ENCODE measurements at regions not wholly inside any gene's neighbourhood (a gene's known extent, or its start where the extent isn't known, plus 50 kb on each side); places are given as distances from the start of the nearest gene placed in this dataset.

GRCh38 chr5:164573397-164573796 is 1068.0 kb downstream of the MAT2B start:
- Mint-ChIP-seq H3K27me3 (no peaks in the 10 kb centered on the region), H3K36me3 (no peaks in the 10 kb centered on the region), H3K4me3 (no peak overlapping the region), H3K9me3 (peaks cover 0 to 20% (median 3%) of the 10 kb centered on the region in 11 donors), H3K4me1 (no peaks in the 10 kb centered on the region), H3K27ac (no peak overlapping the region)
- Histone ChIP-seq H3K9me3 (ENCODE audit: control insufficient read depth in 2 of 3, low read length in 3 of 3) (no peaks in the 10 kb centered on the region), H3K27ac (ENCODE audit: low read depth, low read length) (no peak overlapping the region), H3K27me3 (ENCODE audit: control insufficient read depth in 2 of 2, insufficient read depth in 2 of 2, low read length in 2 of 2) (no peaks in the 10 kb centered on the region), H3K4me3 (ENCODE audit: low read length) (no peak overlapping the region), H3K4me1 (ENCODE audit: control insufficient read depth in 2 of 2, insufficient read depth in 2 of 2, low read length in 2 of 2) (no peaks in the 10 kb centered on the region), H3K36me3 (ENCODE audit: control insufficient read depth in 2 of 3, insufficient read depth in 3 of 3, low read length in 3 of 3) (no peaks in the 10 kb centered on the region)
- ATAC-seq, result no peak
- ChIA-PET CTCF (no interaction called here), POLR2A (interaction anchor here (0.6 kb wide), 1 partner anchor 982 kb away, joined by 4 read pairs; no protein-coding TSS in a partner anchor)
- intact Hi-C loops (cut with micrococcal nuclease), result no loop called here
- DNase-seq, result no peak

DNA sequence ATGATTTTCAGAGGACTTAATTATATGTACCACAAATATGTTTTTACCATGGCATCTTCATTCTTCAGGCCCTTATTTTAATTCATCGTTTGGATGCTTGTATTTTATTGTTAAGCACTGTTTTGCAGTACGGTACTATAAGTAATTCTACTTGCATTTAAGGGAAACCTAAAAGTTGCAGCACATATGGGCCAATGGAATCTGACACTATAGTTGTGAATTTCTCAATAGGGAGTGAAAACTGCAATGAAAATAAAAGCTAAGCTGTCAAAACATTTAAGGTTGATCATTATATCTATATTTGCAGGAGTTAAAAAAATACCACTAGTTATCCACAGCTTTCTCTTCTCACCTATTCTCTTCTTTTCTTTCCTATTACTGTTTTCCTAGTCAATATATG is 1071.8 kb downstream of the MAT2B start:
- no peaks in the 10 kb centered on the region for H3K9me3 ChIP-seq (ENCODE audit: control insufficient read depth in 2 of 3, low read length in 3 of 3)
- Mint-ChIP-seq H3K36me3 (no peaks in the 10 kb centered on the region), H3K4me3 (no peak overlapping the region), H3K27me3 (no peaks in the 10 kb centered on the region), H3K27ac (no peak overlapping the region), H3K9me3 (peaks cover 0 to 4% (median 0%) of the 10 kb centered on the region in 11 donors), H3K4me1 (no peaks in the 10 kb centered on the region)
- no peak for DNase-seq
- ChIA-PET CTCF (no interaction called here), POLR2A (no interaction called here)
- intact Hi-C loops (cut with micrococcal nuclease), result no loop called here
- no peak overlapping the region for H3K27ac ChIP-seq (ENCODE audit: low read depth, low read length)
- H3K4me3 ChIP-seq (ENCODE audit: low read length), result no peak overlapping the region
- no peaks in the 10 kb centered on the region for H3K36me3 ChIP-seq (ENCODE audit: control insufficient read depth in 2 of 3, insufficient read depth in 3 of 3, low read length in 3 of 3)
- H3K4me1 ChIP-seq (ENCODE audit: control insufficient read depth in 2 of 2, insufficient read depth in 2 of 2, low read length in 2 of 2), result no peaks in the 10 kb centered on the region
- no peaks in the 10 kb centered on the region for H3K27me3 ChIP-seq (ENCODE audit: control insufficient read depth in 2 of 2, insufficient read depth in 2 of 2, low read length in 2 of 2)
- no peak for ATAC-seq

- Mint-ChIP-seq H3K36me3 (no peaks in the 10 kb centered on the region), H3K27me3 (no peaks in the 10 kb centered on the region), H3K9me3 (peaks cover 0 to 4% (median 0%) of the 10 kb centered on the region in 11 donors), H3K4me3 (no peak overlapping the region), H3K4me1 (no peaks in the 10 kb centered on the region), H3K27ac (no peak overlapping the region)
- Histone ChIP-seq H3K27ac (ENCODE audit: low read depth, low read length) (no peak overlapping the region), H3K4me1 (ENCODE audit: control insufficient read depth in 2 of 2, insufficient read depth in 2 of 2, low read length in 2 of 2) (no peaks in the 10 kb centered on the region), H3K9me3 (ENCODE audit: control insufficient read depth in 2 of 3, low read length in 3 of 3) (no peaks in the 10 kb centered on the region), H3K4me3 (ENCODE audit: low read length) (no peak overlapping the region), H3K36me3 (ENCODE audit: control insufficient read depth in 2 of 3, insufficient read depth in 3 of 3, low read length in 3 of 3) (no peaks in the 10 kb centered on the region), H3K27me3 (ENCODE audit: control insufficient read depth in 2 of 2, insufficient read depth in 2 of 2, low read length in 2 of 2) (no peaks in the 10 kb centered on the region)
- DNase-seq (no peak), ATAC-seq (no peak)
- intact Hi-C loops (cut with micrococcal nuclease), result no loop called here
- POLR2A ChIA-PET, result no interaction called here
- CTCF ChIA-PET, result no interaction called here
Measured at GRCh38 chr5:164577742-164578141, 1072.3 kb downstream of the MAT2B start.

- Mint-ChIP-seq H3K27ac (no peak overlapping the region), H3K9me3 (peaks cover 0 to 4% (median 0%) of the 10 kb centered on the region in 11 donors), H3K4me3 (no peak overlapping the region), H3K4me1 (no peaks in the 10 kb centered on the region), H3K27me3 (no peaks in the 10 kb centered on the region), H3K36me3 (no peaks in the 10 kb centered on the region)
- no peaks in the 10 kb centered on the region for H3K36me3 ChIP-seq (ENCODE audit: control insufficient read depth in 2 of 3, insufficient read depth in 3 of 3, low read length in 3 of 3)
- H3K4me1 ChIP-seq (ENCODE audit: control insufficient read depth in 2 of 2, insufficient read depth in 2 of 2, low read length in 2 of 2), result no peaks in the 10 kb centered on the region
- no peaks in the 10 kb centered on the region for H3K9me3 ChIP-seq (ENCODE audit: control insufficient read depth in 2 of 3, low read length in 3 of 3)
- CTCF ChIA-PET, result no interaction called here
- H3K27ac ChIP-seq (ENCODE audit: low read depth, low read length), result no peak overlapping the region
- POLR2A ChIA-PET, result no interaction called here
- DNase-seq (no peak), ATAC-seq (no peak)
- intact Hi-C loops (cut with micrococcal nuclease), result no loop called here
- no peaks in the 10 kb centered on the region for H3K27me3 ChIP-seq (ENCODE audit: control insufficient read depth in 2 of 2, insufficient read depth in 2 of 2, low read length in 2 of 2)
- no peak overlapping the region for H3K4me3 ChIP-seq (ENCODE audit: low read length)
Measured at GRCh38 chr5:164578401-164578800, 1073.0 kb downstream of the MAT2B start.

DNA sequence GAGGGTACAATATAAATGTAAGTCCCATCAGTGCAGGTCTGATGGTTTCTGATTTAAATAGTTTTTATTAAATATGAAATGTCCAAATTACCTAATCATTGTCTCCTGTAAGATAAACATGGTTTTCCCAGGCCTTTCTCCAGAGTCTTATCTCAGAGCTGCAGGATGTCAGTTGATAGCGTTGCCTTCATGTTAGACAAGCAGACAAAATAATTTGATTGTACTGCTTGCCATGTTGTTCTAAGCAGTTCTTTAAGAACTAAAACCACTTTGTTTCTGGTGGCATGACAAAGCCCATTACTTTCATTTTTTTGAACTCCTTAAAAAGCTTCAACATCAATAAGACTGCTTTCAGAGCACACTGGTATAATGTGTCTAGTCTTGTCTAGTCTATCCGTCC is 1073.5 kb downstream of the MAT2B start:
- H3K27me3 Mint-ChIP-seq, result no peaks in the 10 kb centered on the region
- no peak overlapping the region for H3K27ac Mint-ChIP-seq
- intact Hi-C loops (cut with micrococcal nuclease), result no loop called here
- H3K27me3 ChIP-seq (ENCODE audit: control insufficient read depth in 2 of 2, insufficient read depth in 2 of 2, low read length in 2 of 2), result no peaks in the 10 kb centered on the region
- H3K36me3 Mint-ChIP-seq, result no peaks in the 10 kb centered on the region
- H3K36me3 ChIP-seq (ENCODE audit: control insufficient read depth in 2 of 3, insufficient read depth in 3 of 3, low read length in 3 of 3), result no peaks in the 10 kb centered on the region
- no peak for DNase-seq
- no peaks in the 10 kb centered on the region for H3K4me1 Mint-ChIP-seq
- no peak overlapping the region for H3K4me3 Mint-ChIP-seq
- peaks cover 0 to 4% (median 0%) of the 10 kb centered on the region in 11 donors for H3K9me3 Mint-ChIP-seq
- no peaks in the 10 kb centered on the region for H3K9me3 ChIP-seq (ENCODE audit: control insufficient read depth in 2 of 3, low read length in 3 of 3)
- ATAC-seq, result no peak
- no peak overlapping the region for H3K4me3 ChIP-seq (ENCODE audit: low read length)
- H3K4me1 ChIP-seq (ENCODE audit: control insufficient read depth in 2 of 2, insufficient read depth in 2 of 2, low read length in 2 of 2), result no peaks in the 10 kb centered on the region
- ChIA-PET POLR2A (no interaction called here), CTCF (no interaction called here)
- H3K27ac ChIP-seq (ENCODE audit: low read depth, low read length), result no peak overlapping the region

GRCh38 chr5:164580155-164580554 is 1074.7 kb downstream of the MAT2B start:
- no peak overlapping the region for H3K27ac ChIP-seq (ENCODE audit: low read depth, low read length)
- POLR2A ChIA-PET, result no interaction called here
- intact Hi-C loops (cut with micrococcal nuclease), result no loop called here

DNA sequence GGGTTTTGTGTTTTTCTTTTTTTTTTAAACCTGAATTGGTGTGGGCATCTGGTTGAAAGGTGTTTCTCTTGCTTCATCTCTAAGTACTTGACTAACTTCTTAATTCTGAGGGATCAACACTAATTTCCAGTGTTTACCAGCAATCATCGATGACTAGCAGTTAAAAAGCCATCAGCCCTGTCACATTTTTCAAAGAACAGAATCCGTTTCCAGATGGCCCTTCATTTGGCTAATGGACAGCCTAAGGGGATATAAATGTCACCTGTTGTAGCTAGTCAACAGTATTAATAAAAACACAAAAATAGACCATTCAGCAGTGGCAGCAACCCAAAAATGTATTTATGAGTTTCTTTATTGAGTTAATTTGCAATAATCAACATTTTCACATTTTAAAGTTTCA is 1076.5 kb downstream of the MAT2B start:
- no peaks in the 10 kb centered on the region for H3K27me3 Mint-ChIP-seq
- Histone ChIP-seq H3K27ac (ENCODE audit: low read depth, low read length) (no peak overlapping the region), H3K4me1 (ENCODE audit: control insufficient read depth in 2 of 2, insufficient read depth in 2 of 2, low read length in 2 of 2) (no peaks in the 10 kb centered on the region), H3K36me3 (ENCODE audit: control insufficient read depth in 2 of 3, insufficient read depth in 3 of 3, low read length in 3 of 3) (no peaks in the 10 kb centered on the region), H3K27me3 (ENCODE audit: control insufficient read depth in 2 of 2, insufficient read depth in 2 of 2, low read length in 2 of 2) (no peaks in the 10 kb centered on the region), H3K9me3 (ENCODE audit: control insufficient read depth in 2 of 3, low read length in 3 of 3) (no peaks in the 10 kb centered on the region), H3K4me3 (ENCODE audit: low read length) (no peak overlapping the region)
- H3K4me1 Mint-ChIP-seq, result no peaks in the 10 kb centered on the region
- ChIA-PET CTCF (no interaction called here), POLR2A (no interaction called here)
- H3K9me3 Mint-ChIP-seq, result peaks cover 0 to 8% (median 1%) of the 10 kb centered on the region in 11 donors
- H3K27ac Mint-ChIP-seq, result no peak overlapping the region
- H3K36me3 Mint-ChIP-seq, result no peaks in the 10 kb centered on the region
- DNase-seq, result no peak
- intact Hi-C loops (cut with micrococcal nuclease), result no loop called here
- H3K4me3 Mint-ChIP-seq, result no peak overlapping the region
- no peak for ATAC-seq

More at GRCh38 chr5:164580155-164580554, 1074.7 kb downstream of the MAT2B start:
- Mint-ChIP-seq H3K4me3 (no peak overlapping the region), H3K9me3 (peaks cover 0 to 1% (median 0%) of the 10 kb centered on the region in 11 donors), H3K4me1 (no peaks in the 10 kb centered on the region), H3K27me3 (no peaks in the 10 kb centered on the region), H3K27ac (no peak overlapping the region), H3K36me3 (no peaks in the 10 kb centered on the region)
- no peak for DNase-seq
- Histone ChIP-seq H3K27me3 (ENCODE audit: control insufficient read depth in 2 of 2, insufficient read depth in 2 of 2, low read length in 2 of 2) (no peaks in the 10 kb centered on the region), H3K36me3 (ENCODE audit: control insufficient read depth in 2 of 3, insufficient read depth in 3 of 3, low read length in 3 of 3) (no peaks in the 10 kb centered on the region), H3K9me3 (ENCODE audit: control insufficient read depth in 2 of 3, low read length in 3 of 3) (no peaks in the 10 kb centered on the region), H3K4me3 (ENCODE audit: low read length) (no peak overlapping the region), H3K4me1 (ENCODE audit: control insufficient read depth in 2 of 2, insufficient read depth in 2 of 2, low read length in 2 of 2) (no peaks in the 10 kb centered on the region)
- CTCF ChIA-PET, result no interaction called here
- ATAC-seq, result no peak

Data from naive thymus-derived CD4-positive, alpha-beta T cell (primary cell).